AG09309 (cell line): ENCODE measurements at regions not wholly inside any gene's neighbourhood (a gene's known extent, or its start where the extent isn't known, plus 50 kb on each side); places are given as distances from the start of the nearest gene placed in this dataset.

ENCODE experiments used
- DNase-seq: peaks from one replicate; pipeline ENCODE4 v3.0.0-alpha.2; 2010; ENCODE audit warnings: low read depth
- H3K4me3 ChIP-seq: 2 replicates; pipeline ENCODE4 v1.5.1; 2011; ENCODE audit warnings: mild to moderate bottlenecking, low read depth, low read length, moderate library complexity; ENCODE audit not compliant: control insufficient read depth
- CTCF ChIP-seq: IDR thresholded peaks from 2 replicates; pipeline ENCODE4 v1.5.1; 2011; ENCODE audit warnings: mild to moderate bottlenecking, low read depth, low read length, inconsistent platforms; ENCODE audit not compliant: insufficient read depth, control insufficient read depth; ENCODE audit errors: missing control alignments

GRCh38 chr9:103458826-103459225 is 463.7 kb downstream of the CYLC2 start:
- no peak for DNase-seq
- no peak overlapping the region for H3K4me3 ChIP-seq
- TF ChIP-seq CTCF, result no peak

- DNase-seq, result no peak
- TF ChIP-seq CTCF, result no peak
- H3K4me3 ChIP-seq, result no peak overlapping the region
These were observed 476.1 kb downstream of the CYLC2 start for GRCh38 chr9:103471241-103471640.

- no peak for TF ChIP-seq CTCF
- H3K4me3 ChIP-seq, result no peak overlapping the region
- DNase-seq, result no peak
These were observed 479.0 kb downstream of the CYLC2 start for GRCh38 chr9:103474156-103474555.

- DNase-seq, result no peak
- no peak overlapping the region for H3K4me3 ChIP-seq
- no peak for TF ChIP-seq CTCF
These were observed 488.5 kb downstream of the CYLC2 start for GRCh38 chr9:103483471-103484096.

GRCh38 chr9:103485138-103485537 is 490.0 kb downstream of the CYLC2 start:
- TF ChIP-seq CTCF, result no peak
- no peak for DNase-seq
- H3K4me3 ChIP-seq, result no peak overlapping the region

GRCh38 chr9:103514767-103515166 is 519.6 kb downstream of the CYLC2 start:
- TF ChIP-seq CTCF, result no peak
- no peak for DNase-seq
- no peak overlapping the region for H3K4me3 ChIP-seq

- no peak overlapping the region for H3K4me3 ChIP-seq
- TF ChIP-seq CTCF, result no peak
- DNase-seq, result no peak
These were observed 527.3 kb downstream of the CYLC2 start for GRCh38 chr9:103522409-103522808.
